Kidney (tissue), 13 donors: ENCODE measurements at regions not wholly inside any gene's neighbourhood (a gene's known extent, or its start where the extent isn't known, plus 50 kb on each side); places are given as distances from the start of the nearest gene placed in this dataset.

Source experiments
- DNase-seq, 5 donors: peaks; one replicate each; pipeline ENCODE4 v3.0.0-alpha.2; 2013 to 2020
- FAIRE-seq: peaks from 2 replicates; lab custom pipeline; 2012; peaks lifted over from hg19 to GRCh38; lab: Jason Lieb, UNC
- H3K27ac ChIP-seq, 2 donors: one replicate each; pipeline ENCODE4 v1.7.0; 2013; ENCODE audit warnings: low read depth in 2 of 2, low read length in 2 of 2, inconsistent platforms in 1 of 2
- H3K27me3 ChIP-seq: one replicate; pipeline ENCODE4 v1.7.1; 2013; ENCODE audit warnings: low read length, inconsistent platforms; ENCODE audit not compliant: control insufficient read depth, insufficient read depth
- H3K36me3 ChIP-seq, 3 donors: one replicate each; pipeline versions ENCODE4 v1.7.0 to v1.7.1; 2013; ENCODE audit warnings: low read length in 3 of 3, control low read depth in 1 of 3, inconsistent platforms in 1 of 3; ENCODE audit not compliant: insufficient read depth in 3 of 3, control insufficient read depth in 2 of 3
- H3K4me1 ChIP-seq, 3 donors: one replicate each; pipeline versions ENCODE4 v1.7.0 to v1.7.1; 2013; ENCODE audit warnings: low read length in 3 of 3, inconsistent platforms in 1 of 3, low read depth in 1 of 3; ENCODE audit not compliant: control insufficient read depth in 2 of 3, insufficient read depth in 2 of 3
- H3K4me3 ChIP-seq, 3 donors: one replicate each; pipeline versions ENCODE4 v1.7.0 to v1.8.1; 2013; ENCODE audit warnings: low read length in 3 of 3, control low read depth in 1 of 3, inconsistent platforms in 1 of 3
- H3K9ac ChIP-seq, 3 donors: one replicate each; pipeline versions ENCODE4 v1.7.0 to v1.7.1; 2013; ENCODE audit warnings: low read length in 3 of 3, control low read depth in 1 of 3, inconsistent platforms in 1 of 3
- H3K9me3 ChIP-seq, 3 donors: one replicate each; pipeline versions ENCODE4 v1.7.0 to v1.7.1; 2013; ENCODE audit warnings: low read length in 3 of 3, control low read depth in 1 of 3, inconsistent platforms in 1 of 3; ENCODE audit not compliant: control insufficient read depth in 2 of 3, insufficient read depth in 1 of 3
- CTCF ChIP-seq: IDR thresholded peaks from 3 replicates; pipeline ENCODE4 v1.5.1; 2012; ENCODE audit warnings: mild to moderate bottlenecking, moderate library complexity, borderline replicate concordance; ENCODE audit not compliant: insufficient read depth; ENCODE audit errors: extremely low read depth
- intact Hi-C: fragments of 100-400 bp; cut with DNase I; formaldehyde crosslinking; loops from one replicate; pipeline ENCODE4 v1.11.1; 2022
- donor health status: control.
- donor health status: control.
- donor health status: control.
- donor health status: control.
- donor health status: control.
- donor health status: DM: yes; HTN: yes; CAD: no.
- donor health status: Normal renal cell carcinoma (clear cell type).

DNA sequence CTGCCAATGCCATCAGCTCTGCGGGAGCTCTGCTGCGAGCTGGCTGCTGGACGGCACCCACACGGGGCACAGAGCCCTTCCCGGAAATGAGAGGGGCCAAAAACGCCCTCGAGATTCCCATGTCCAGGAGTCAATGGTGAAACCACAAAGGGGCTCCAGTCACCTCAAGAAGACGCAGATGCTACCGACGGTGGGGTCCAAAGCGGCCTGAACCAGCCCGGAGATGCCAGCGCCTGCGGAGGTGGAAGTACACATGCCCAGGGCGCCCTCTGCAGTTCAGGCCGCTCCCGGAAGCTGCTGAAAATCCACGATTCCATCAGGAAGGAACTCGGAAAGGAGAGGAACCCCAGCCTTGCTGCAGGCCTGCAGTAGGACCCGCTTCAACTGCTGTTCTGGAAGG is 82.4 kb upstream of the SELENOP start:
- H3K4me1 ChIP-seq, result no peaks in the 10 kb centered on the region
- H3K27me3 ChIP-seq, result no peaks in the 10 kb centered on the region
- no peaks in the 10 kb centered on the region for H3K9me3 ChIP-seq
- FAIRE-seq, result no peak
- H3K9ac ChIP-seq, result no peak overlapping the region
- peak; percentile 14 for TF ChIP-seq CTCF
- no peak for DNase-seq
- no peaks in the 10 kb centered on the region for H3K36me3 ChIP-seq
- H3K27ac ChIP-seq, result no peak overlapping the region
- intact Hi-C loops, result no loop called here
- no peak overlapping the region for H3K4me3 ChIP-seq

DNA sequence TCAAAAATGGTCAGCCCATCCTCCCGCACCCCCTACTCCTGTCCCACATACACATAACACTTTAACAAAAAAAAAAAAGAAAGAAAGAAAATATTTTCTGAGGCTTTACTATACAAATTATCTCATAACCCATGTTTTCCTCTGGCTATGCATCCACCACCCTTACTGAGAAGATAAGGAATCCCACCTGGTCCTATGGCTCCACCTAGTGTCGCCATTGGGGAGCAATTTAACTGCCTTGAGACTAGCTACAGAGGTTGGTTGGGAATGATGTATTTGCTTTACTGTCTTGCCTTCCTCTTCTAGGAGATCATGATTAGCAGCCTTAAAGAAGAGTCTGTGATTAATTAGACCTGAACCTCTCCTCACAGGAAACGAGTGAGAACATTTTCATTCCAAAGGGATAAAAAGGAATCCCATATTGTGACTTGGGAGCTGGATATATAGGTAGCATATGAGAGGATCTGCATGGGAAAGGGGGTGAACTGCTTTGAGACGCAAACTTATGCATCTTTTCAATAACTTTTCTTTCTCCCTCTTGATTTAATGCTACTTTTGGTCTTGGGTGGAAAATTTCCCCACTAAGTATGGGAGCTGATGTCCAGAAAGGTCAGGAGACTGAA is 77.7 kb upstream of the SELENOP start:
- peak in 4 of 5 donors; percentile 68 to 93 (median 78) for DNase-seq
- Histone ChIP-seq H3K9ac (no peak overlapping the region), H3K4me1 (peaks cover 0 to 3% (median 0%) of the 10 kb centered on the region in 3 donors), H3K36me3 (no peaks in the 10 kb centered on the region), H3K9me3 (no peaks in the 10 kb centered on the region), H3K4me3 (no peak overlapping the region), H3K27me3 (no peaks in the 10 kb centered on the region), H3K27ac (no peak overlapping the region)
- intact Hi-C loops, result no loop called here
- FAIRE-seq, result peak; percentile 70
- TF ChIP-seq CTCF, result peak; percentile 94

GRCh38 chr5:42888771-42889170 is 77.1 kb upstream of the SELENOP start:
- FAIRE-seq, result no peak

More at GRCh38 chr5:42888771-42889170, 77.1 kb upstream of the SELENOP start:
- Histone ChIP-seq H3K9me3 (no peaks in the 10 kb centered on the region), H3K36me3 (no peaks in the 10 kb centered on the region), H3K27me3 (no peaks in the 10 kb centered on the region), H3K4me1 (peaks cover 0 to 3% (median 0%) of the 10 kb centered on the region in 3 donors), H3K4me3 (no peak overlapping the region), H3K27ac (no peak overlapping the region), H3K9ac (no peak overlapping the region)
- intact Hi-C loops, result no loop called here
- DNase-seq, result no peak
- TF ChIP-seq CTCF, result no peak
